Spinal cord (tissue), 9 donors: ENCODE measurements at regions not wholly inside any gene's neighbourhood (a gene's known extent, or its start where the extent isn't known, plus 50 kb on each side); places are given as distances from the start of the nearest gene placed in this dataset.

Experiments
- DNase-seq, 6 donors: peaks; one replicate each; pipeline versions ENCODE4 v3.0.0 to v3.0.0-alpha.2; 2013 to 2015; ENCODE audit warnings: low spot score in 6 of 6, low read depth in 4 of 6
- H3K27ac ChIP-seq: one replicate; pipeline ENCODE4 v1.5.1; 2013; ENCODE audit warnings: low read depth, low read length, control low read depth
- H3K27me3 ChIP-seq: one replicate; pipeline ENCODE4 v1.6.1; 2013; ENCODE audit warnings: low read length; ENCODE audit not compliant: control insufficient read depth, insufficient read depth
- H3K36me3 ChIP-seq: one replicate; pipeline ENCODE4 v1.6.1; 2013; ENCODE audit warnings: low read length; ENCODE audit not compliant: control insufficient read depth, insufficient read depth
- H3K4me1 ChIP-seq: one replicate; pipeline ENCODE4 v1.6.1; 2013; ENCODE audit warnings: low read length; ENCODE audit not compliant: control insufficient read depth, insufficient read depth
- H3K4me3 ChIP-seq: one replicate; pipeline ENCODE4 v1.5.1; 2013; ENCODE audit warnings: low read depth, low read length, control low read depth
- H3K9me3 ChIP-seq: one replicate; pipeline ENCODE4 v1.6.1; 2013; ENCODE audit warnings: low read length; ENCODE audit not compliant: control insufficient read depth, insufficient read depth
- WGBS: methylation state at CpG from one replicate; pipeline ENCODE4 v1.1.5; 2013; ENCODE audit warnings: missing lambda C conversion rate; ENCODE audit not compliant: insufficient coverage; 5-methylcytosine and 5-hydroxymethylcytosine counted together
- donor health status: healthy.

- DNase-seq = peak in 2 of 6 donors; percentile 4 to 18
- Histone ChIP-seq H3K9me3 (no peaks in the 10 kb centered on the region), H3K27me3 (no peaks in the 10 kb centered on the region), H3K4me1 (no peaks in the 10 kb centered on the region), H3K27ac (no peak overlapping the region), H3K36me3 (no peaks in the 10 kb centered on the region), H3K4me3 (no peak overlapping the region)
- 77% methylated on average over 2 of the region's 5 CpGs for WGBS
Observed at GRCh38 chr18:1952486-1952885, 618.8 kb downstream of the METTL4 start.

- Histone ChIP-seq H3K4me1 (no peaks in the 10 kb centered on the region), H3K4me3 (no peak overlapping the region), H3K27ac (no peak overlapping the region), H3K27me3 (no peaks in the 10 kb centered on the region), H3K36me3 (no peaks in the 10 kb centered on the region), H3K9me3 (no peaks in the 10 kb centered on the region)
- WGBS = 90% methylated on average over 17 of the region's 20 CpGs
- DNase-seq = no peak
Observed at GRCh38 chr18:1954583-1955312, 616.6 kb downstream of the METTL4 start.

GRCh38 chr18:1958798-1959197, 612.5 kb downstream of the METTL4 start:
- DNase-seq = no peak
- WGBS = no CpG with 5 or more reads among the region's 1 CpG
- no peak overlapping the region for H3K4me3 ChIP-seq
- no peaks in the 10 kb centered on the region for H3K9me3 ChIP-seq
- H3K27me3 ChIP-seq = no peaks in the 10 kb centered on the region
- H3K27ac ChIP-seq = no peak overlapping the region
- no peaks in the 10 kb centered on the region for H3K4me1 ChIP-seq
- H3K36me3 ChIP-seq = no peaks in the 10 kb centered on the region

- H3K9me3 ChIP-seq = no peaks in the 10 kb centered on the region
- no peak for DNase-seq
- no peaks in the 10 kb centered on the region for H3K27me3 ChIP-seq
- WGBS = no CpG with 5 or more reads among the region's 2 CpGs
- H3K4me3 ChIP-seq = no peak overlapping the region
- no peaks in the 10 kb centered on the region for H3K36me3 ChIP-seq
- H3K27ac ChIP-seq = no peak overlapping the region
- no peaks in the 10 kb centered on the region for H3K4me1 ChIP-seq
Observed at GRCh38 chr18:1965016-1965415, 606.3 kb downstream of the METTL4 start.

- Histone ChIP-seq H3K4me3 (no peak overlapping the region), H3K9me3 (no peaks in the 10 kb centered on the region), H3K27ac (no peak overlapping the region), H3K36me3 (no peaks in the 10 kb centered on the region), H3K4me1 (no peaks in the 10 kb centered on the region), H3K27me3 (no peaks in the 10 kb centered on the region)
- DNase-seq = peak in 2 of 6 donors; percentile 5 to 12
- WGBS = no CpG with 5 or more reads among the region's 2 CpGs
Observed at GRCh38 chr18:1965541-1965940, 605.8 kb downstream of the METTL4 start.

- H3K4me1 ChIP-seq = no peaks in the 10 kb centered on the region
- H3K9me3 ChIP-seq = no peaks in the 10 kb centered on the region
- H3K4me3 ChIP-seq = no peak overlapping the region
- no peaks in the 10 kb centered on the region for H3K27me3 ChIP-seq
- H3K36me3 ChIP-seq = no peaks in the 10 kb centered on the region
- WGBS = 85% methylated on average over 3 of the region's 4 CpGs
- H3K27ac ChIP-seq = no peak overlapping the region
- peak in 1 of 6 donors; percentile 5 for DNase-seq
Observed at GRCh38 chr18:1968801-1969498, 602.4 kb downstream of the METTL4 start.

- no peaks in the 10 kb centered on the region for H3K36me3 ChIP-seq
- H3K4me1 ChIP-seq = no peaks in the 10 kb centered on the region
- H3K27me3 ChIP-seq = no peaks in the 10 kb centered on the region
- no peaks in the 10 kb centered on the region for H3K9me3 ChIP-seq
- H3K4me3 ChIP-seq = no peak overlapping the region
- H3K27ac ChIP-seq = no peak overlapping the region
- DNase-seq = no peak
- WGBS = no CpG with 5 or more reads among the region's 6 CpGs
Observed at GRCh38 chr18:1976484-1976883, 594.8 kb downstream of the METTL4 start.

GRCh38 chr18:1982056-1982455, 589.2 kb downstream of the METTL4 start:
- WGBS = no CpG with 5 or more reads among the region's 2 CpGs

GRCh38 chr18:1983746-1984515, 587.4 kb downstream of the METTL4 start:
- Histone ChIP-seq H3K36me3 (no peaks in the 10 kb centered on the region), H3K27me3 (no peaks in the 10 kb centered on the region), H3K4me3 (no peak overlapping the region), H3K27ac (no peak overlapping the region), H3K9me3 (no peaks in the 10 kb centered on the region), H3K4me1 (no peaks in the 10 kb centered on the region)
- no peak for DNase-seq
- 45% methylated on average over 3 of the region's 3 CpGs for WGBS

More at GRCh38 chr18:1982056-1982455, 589.2 kb downstream of the METTL4 start:
- Histone ChIP-seq H3K4me1 (no peaks in the 10 kb centered on the region), H3K27ac (no peak overlapping the region), H3K36me3 (no peaks in the 10 kb centered on the region), H3K9me3 (no peaks in the 10 kb centered on the region), H3K4me3 (no peak overlapping the region), H3K27me3 (no peaks in the 10 kb centered on the region)
- DNase-seq = no peak
